ENCODE measurements at regions not wholly inside any gene's neighbourhood (a gene's known extent, or its start where the extent isn't known, plus 50 kb on each side); places are given as distances from the start of the nearest gene placed in this dataset.

DNA sequence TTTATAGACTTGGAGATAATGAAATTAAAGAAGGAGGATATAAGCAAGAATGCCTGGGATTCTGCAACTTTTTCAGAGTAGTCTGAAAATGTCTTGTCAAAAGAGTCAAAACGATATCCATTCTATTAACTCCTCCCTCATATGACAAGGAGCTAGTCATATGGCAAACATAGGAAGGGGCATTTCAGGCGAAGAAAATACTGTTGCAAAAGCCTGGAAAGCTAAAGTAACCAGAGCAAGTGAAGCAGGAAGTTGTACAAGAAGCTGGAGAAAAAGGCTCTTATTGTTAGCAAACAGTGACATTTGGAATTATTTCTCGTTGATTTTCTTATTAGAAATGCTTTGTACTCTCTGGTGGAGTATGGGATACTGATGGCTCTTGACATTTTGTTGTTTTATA, 94.0 kb upstream of the PTPRD start:
- TF ChIP-seq, protein P1, sequence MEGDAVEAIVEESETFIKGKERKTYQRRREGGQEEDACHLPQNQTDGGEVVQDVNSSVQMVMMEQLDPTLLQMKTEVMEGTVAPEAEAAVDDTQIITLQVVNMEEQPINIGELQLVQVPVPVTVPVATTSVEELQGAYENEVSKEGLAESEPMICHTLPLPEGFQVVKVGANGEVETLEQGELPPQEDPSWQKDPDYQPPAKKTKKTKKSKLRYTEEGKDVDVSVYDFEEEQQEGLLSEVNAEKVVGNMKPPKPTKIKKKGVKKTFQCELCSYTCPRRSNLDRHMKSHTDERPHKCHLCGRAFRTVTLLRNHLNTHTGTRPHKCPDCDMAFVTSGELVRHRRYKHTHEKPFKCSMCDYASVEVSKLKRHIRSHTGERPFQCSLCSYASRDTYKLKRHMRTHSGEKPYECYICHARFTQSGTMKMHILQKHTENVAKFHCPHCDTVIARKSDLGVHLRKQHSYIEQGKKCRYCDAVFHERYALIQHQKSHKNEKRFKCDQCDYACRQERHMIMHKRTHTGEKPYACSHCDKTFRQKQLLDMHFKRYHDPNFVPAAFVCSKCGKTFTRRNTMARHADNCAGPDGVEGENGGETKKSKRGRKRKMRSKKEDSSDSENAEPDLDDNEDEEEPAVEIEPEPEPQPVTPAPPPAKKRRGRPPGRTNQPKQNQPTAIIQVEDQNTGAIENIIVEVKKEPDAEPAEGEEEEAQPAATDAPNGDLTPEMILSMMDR (conservative IDR thresholded peaks at IDR 0.05; ENCODE audit: low read depth, low read length): no peak
- TF ChIP-seq EZH2 (IDR thresholded peaks at IDR 0.05; ENCODE audit: borderline replicate concordance, low read depth, low read length, poor library complexity, severe bottlenecking): no peak
